Smooth muscle cell (in vitro differentiated cells): ENCODE measurements at regions not wholly inside any gene's neighbourhood (a gene's known extent, or its start where the extent isn't known, plus 50 kb on each side); places are given as distances from the start of the nearest gene placed in this dataset.

ENCODE experiments used
- DNase-seq: peaks from one replicate; lab custom pipeline; 2025; ENCODE audit not compliant: unreplicated experiment; lab: John Stamatoyannopoulos, UW
- H2AFZ ChIP-seq: fragments of 200-600 bp; sonication (generic); 2 replicates; pipeline ENCODE4 v1.6.0; 2016; ENCODE audit warnings: antibody characterized with exemption, low read depth, mild to moderate bottlenecking
- H3F3A ChIP-seq: fragments of 200-600 bp; sonication (generic); 2 replicates; pipeline ENCODE4 v1.6.0; 2017; ENCODE audit warnings: antibody characterized with exemption, low read depth
- H3K27ac ChIP-seq: fragments of 200-600 bp; sonication (generic); 2 replicates; pipeline ENCODE4 v1.5.1; 2016; ENCODE audit warnings: low read depth, mild to moderate bottlenecking
- H3K27me3 ChIP-seq: fragments of 200-600 bp; sonication (generic); 2 replicates; pipeline ENCODE4 v1.6.1; 2016; ENCODE audit warnings: low read depth, mild to moderate bottlenecking
- H3K36me3 ChIP-seq: fragments of 200-600 bp; sonication (generic); 2 replicates; pipeline ENCODE4 v1.5.1; 2016; ENCODE audit warnings: low read depth
- H3K4me1 ChIP-seq: fragments of 200-600 bp; sonication (generic); 2 replicates; pipeline ENCODE4 v1.5.1; 2016; ENCODE audit warnings: low read depth
- H3K4me2 ChIP-seq: fragments of 200-600 bp; sonication (generic); 2 replicates; pipeline ENCODE4 v1.6.0; 2016; ENCODE audit warnings: mild to moderate bottlenecking
- H3K4me3 ChIP-seq: fragments of 200-600 bp; sonication (generic); 2 replicates; pipeline ENCODE4 v1.5.1; 2016; ENCODE audit warnings: mild to moderate bottlenecking
- H3K79me2 ChIP-seq: fragments of 200-600 bp; sonication (generic); 2 replicates; pipeline ENCODE4 v1.6.0; 2016; ENCODE audit warnings: low read depth, mild to moderate bottlenecking
- H3K9ac ChIP-seq: fragments of 200-600 bp; sonication (generic); 2 replicates; pipeline ENCODE4 v1.6.0; 2016; ENCODE audit warnings: low read depth
- H3K9me3 ChIP-seq: fragments of 200-600 bp; sonication (generic); replicated peaks from 2 replicates; pipeline ENCODE4 v1.5.1; 2016; ENCODE audit warnings: low read depth
- H4K20me1 ChIP-seq: fragments of 200-600 bp; sonication (generic); 2 replicates; pipeline ENCODE4 v1.6.0; 2016; ENCODE audit warnings: low read depth
- WGBS: methylation state at CpG from one replicate; pipeline ENCODE4 v1.1.7; 2016; ENCODE audit warnings: low lambda C conversion rate; 5-methylcytosine and 5-hydroxymethylcytosine counted together
- TF ChIP-seq, protein P1 (sequence below): fragments of 200-600 bp; sonication (generic); IDR thresholded peaks from 2 replicates; pipeline ENCODE4 v1.5.1; 2017; ENCODE audit warnings: borderline replicate concordance, mild to moderate bottlenecking, antibody characterized with exemption; ENCODE audit not compliant: insufficient read depth, poor library complexity, severe bottlenecking

DNA sequence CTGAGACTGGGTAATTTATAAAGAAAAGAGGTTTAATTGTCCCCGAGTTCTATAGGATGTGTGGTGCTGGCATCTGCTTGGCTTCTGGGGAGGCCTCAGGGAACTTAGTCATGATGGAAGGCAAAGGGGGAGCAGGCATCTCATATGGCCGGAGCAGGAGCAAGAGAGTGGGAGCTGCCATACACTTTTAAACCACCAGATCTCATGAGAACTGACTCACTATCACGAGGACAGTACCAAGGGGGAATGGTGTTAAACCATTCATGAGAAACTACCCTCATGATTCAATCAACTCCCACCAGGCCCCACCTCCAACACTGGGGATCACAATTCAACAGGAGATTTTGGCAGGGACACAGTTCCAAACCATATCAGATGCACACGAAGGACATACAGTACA lies 199.9 kb upstream of the DPP6 start:
- no peaks in the 10 kb centered on the region for H4K20me1 ChIP-seq
- DNase-seq = no peak
- H3K9ac ChIP-seq = no peak overlapping the region
- H3K36me3 ChIP-seq = no peaks in the 10 kb centered on the region
- no peaks in the 10 kb centered on the region for H3K79me2 ChIP-seq
- no peak overlapping the region for H3K4me2 ChIP-seq
- no peaks in the 10 kb centered on the region for H3K4me1 ChIP-seq
- H3K27me3 ChIP-seq = no peaks in the 10 kb centered on the region
- 62% methylated on average over 4 of the region's 4 CpGs for WGBS
- no peak overlapping the region for H3K4me3 ChIP-seq
- H3K9me3 ChIP-seq = no peaks in the 10 kb centered on the region
- TF ChIP-seq, protein P1, sequence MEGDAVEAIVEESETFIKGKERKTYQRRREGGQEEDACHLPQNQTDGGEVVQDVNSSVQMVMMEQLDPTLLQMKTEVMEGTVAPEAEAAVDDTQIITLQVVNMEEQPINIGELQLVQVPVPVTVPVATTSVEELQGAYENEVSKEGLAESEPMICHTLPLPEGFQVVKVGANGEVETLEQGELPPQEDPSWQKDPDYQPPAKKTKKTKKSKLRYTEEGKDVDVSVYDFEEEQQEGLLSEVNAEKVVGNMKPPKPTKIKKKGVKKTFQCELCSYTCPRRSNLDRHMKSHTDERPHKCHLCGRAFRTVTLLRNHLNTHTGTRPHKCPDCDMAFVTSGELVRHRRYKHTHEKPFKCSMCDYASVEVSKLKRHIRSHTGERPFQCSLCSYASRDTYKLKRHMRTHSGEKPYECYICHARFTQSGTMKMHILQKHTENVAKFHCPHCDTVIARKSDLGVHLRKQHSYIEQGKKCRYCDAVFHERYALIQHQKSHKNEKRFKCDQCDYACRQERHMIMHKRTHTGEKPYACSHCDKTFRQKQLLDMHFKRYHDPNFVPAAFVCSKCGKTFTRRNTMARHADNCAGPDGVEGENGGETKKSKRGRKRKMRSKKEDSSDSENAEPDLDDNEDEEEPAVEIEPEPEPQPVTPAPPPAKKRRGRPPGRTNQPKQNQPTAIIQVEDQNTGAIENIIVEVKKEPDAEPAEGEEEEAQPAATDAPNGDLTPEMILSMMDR = no peak
- no peak overlapping the region for H3K27ac ChIP-seq
- H3F3A ChIP-seq = no peaks in the 10 kb centered on the region
- no peak overlapping the region for H2AFZ ChIP-seq

DNA sequence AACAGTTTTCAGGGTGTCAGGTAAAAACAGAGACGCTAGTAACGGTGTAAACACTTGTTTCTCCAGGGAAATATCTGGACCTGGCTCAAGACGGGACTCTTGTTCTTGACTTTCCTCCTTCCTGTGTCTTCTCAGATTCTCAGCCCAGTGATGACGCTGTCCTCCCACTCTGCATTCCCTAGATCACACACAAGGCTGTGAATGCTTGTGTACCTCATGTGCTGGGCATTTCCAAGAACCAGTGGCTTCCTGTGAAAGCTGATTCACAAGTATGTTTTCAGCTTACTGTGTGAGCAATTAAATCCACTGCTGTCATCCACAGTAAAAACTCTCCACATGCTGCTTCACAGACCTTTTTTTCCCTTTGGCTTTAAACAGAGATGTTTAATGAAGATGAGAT lies 193.8 kb upstream of the DPP6 start:
- H3K27me3 ChIP-seq = no peaks in the 10 kb centered on the region
- 60% methylated on average over 4 of the region's 4 CpGs for WGBS
- TF ChIP-seq, protein P1 = no peak

DNA sequence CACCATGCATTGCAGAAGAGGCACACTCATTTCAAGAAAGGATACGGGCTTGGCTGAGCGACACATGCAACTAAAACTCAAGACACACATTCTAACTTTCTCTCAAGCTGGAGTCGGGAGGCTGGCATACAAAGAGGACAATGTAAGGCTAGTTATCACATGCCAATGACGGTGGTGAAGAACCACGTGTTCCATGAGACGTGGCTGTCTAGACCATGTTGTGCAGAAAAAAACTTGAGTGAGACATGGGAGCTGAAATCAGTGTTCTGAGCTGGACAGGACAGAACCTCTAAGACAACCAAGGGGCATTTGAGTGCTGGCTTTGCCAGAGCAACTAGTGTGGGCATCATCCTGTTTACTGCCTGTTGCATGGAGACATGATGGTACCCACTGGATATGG lies 193.0 kb upstream of the DPP6 start:
- Histone ChIP-seq H3K4me2 (no peak overlapping the region), H3K27ac (no peak overlapping the region), H3K27me3 (no peaks in the 10 kb centered on the region), H3K36me3 (no peaks in the 10 kb centered on the region), H3K9ac (no peak overlapping the region), H2AFZ (no peak overlapping the region), H3F3A (no peaks in the 10 kb centered on the region), H3K4me3 (no peak overlapping the region), H4K20me1 (no peaks in the 10 kb centered on the region), H3K79me2 (no peaks in the 10 kb centered on the region), H3K4me1 (no peaks in the 10 kb centered on the region), H3K9me3 (peaks cover 6% of the 10 kb centered on the region)
- TF ChIP-seq, protein P1 = no peak
- 75% methylated on average over 6 of the region's 6 CpGs for WGBS
- no peak for DNase-seq

More for the DNA sequence above, 193.8 kb upstream of the DPP6 start:
- Histone ChIP-seq H3K4me3 (no peak overlapping the region), H3F3A (no peaks in the 10 kb centered on the region), H3K4me1 (no peaks in the 10 kb centered on the region), H2AFZ (no peak overlapping the region), H3K27ac (peak overlapping the region; percentile 43), H3K4me2 (no peak overlapping the region), H3K79me2 (no peaks in the 10 kb centered on the region), H3K9ac (no peak overlapping the region), H3K9me3 (peaks cover 3% of the 10 kb centered on the region), H4K20me1 (no peaks in the 10 kb centered on the region), H3K36me3 (no peaks in the 10 kb centered on the region)
- no peak for DNase-seq

DNA sequence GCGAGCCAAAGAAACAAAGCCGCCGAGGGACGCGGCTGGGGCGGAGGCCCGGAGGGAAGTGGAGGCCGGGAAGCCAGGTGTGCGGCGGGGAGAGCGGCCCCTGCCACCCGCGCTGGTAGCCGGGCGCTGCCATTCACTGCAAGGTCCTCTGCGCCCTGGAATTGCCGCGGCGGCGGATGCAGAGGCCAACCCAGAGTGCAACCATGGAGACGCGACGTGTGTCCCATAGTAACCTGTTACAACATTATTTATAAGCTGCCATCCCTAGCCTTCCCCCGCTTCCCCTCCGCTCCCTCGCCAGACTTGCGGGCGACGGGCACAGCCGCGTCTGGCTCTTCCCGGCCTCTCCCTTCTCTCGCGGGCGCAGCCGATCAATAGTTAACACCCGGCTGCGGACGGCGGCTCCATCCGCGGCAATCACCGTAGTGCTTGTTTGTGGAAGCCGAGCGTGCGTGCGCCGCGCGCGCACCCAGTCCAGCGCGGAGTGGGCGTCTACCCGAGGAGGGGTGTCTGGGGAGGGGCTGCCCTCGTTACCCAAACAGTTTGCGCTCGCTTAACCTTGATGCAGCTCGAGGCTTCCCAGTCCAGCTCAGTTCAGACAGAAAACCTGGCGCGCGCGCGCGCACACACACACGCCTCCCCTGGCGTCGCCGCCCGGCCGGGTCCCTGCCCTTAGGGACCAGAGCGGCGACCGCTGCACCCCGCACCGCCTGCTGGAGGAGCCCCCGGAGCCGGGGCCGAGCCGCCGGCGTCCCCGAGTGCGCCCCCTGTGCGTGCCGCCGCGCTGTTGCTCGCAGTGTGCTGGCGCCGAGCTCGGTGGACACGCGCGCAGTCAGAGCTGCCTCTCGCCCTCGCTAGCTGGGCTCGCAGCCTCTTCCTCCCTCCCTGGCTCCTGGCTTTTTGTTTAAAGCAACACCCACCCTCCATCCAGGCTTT lies 165.4 kb upstream of the DPP6 start:
- Histone ChIP-seq H3K27me3 (peaks cover 51% of the 10 kb centered on the region), H3K4me2 (peak overlapping the region; percentile 61), H2AFZ (no peak overlapping the region), H4K20me1 (no peaks in the 10 kb centered on the region), H3K9ac (no peak overlapping the region), H3F3A (no peaks in the 10 kb centered on the region), H3K4me3 (no peak overlapping the region), H3K27ac (no peak overlapping the region), H3K4me1 (no peaks in the 10 kb centered on the region), H3K9me3 (no peaks in the 10 kb centered on the region), H3K36me3 (no peaks in the 10 kb centered on the region), H3K79me2 (no peaks in the 10 kb centered on the region)
- WGBS = 4% methylated on average over 87 of the region's 98 CpGs
- no peak for DNase-seq
- TF ChIP-seq, protein P1 = no peak
